ENCODE measurements at regions not wholly inside any gene's neighbourhood (a gene's known extent, or its start where the extent isn't known, plus 50 kb on each side); places are given as distances from the start of the nearest gene placed in this dataset.
"Not testable (repeated sequence)": the region's sequence is repeated elsewhere in the genome, so short reads cannot be mapped to it uniquely, and the experiment has no call there.

DNA sequence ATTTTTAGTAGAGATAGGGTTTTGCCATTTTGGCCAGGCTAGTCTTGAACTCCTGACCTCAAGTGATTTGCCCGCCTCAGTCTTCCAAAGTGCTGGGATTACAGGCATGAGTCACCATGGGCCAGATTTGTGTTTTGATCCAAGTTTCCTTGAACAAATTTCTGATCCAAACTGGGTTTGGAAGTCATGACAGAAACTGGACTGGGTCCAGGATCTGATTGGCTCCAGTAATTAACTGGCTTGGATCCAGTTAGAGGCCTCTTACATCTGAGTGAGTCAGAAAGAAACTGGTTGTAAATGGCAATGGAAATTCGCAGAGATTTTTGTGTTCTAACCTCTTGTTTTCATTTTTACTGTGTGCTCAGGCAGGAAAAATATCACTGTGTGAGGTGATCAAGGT, 141.6 kb downstream of the SLC25A46 start:
- Histone ChIP-seq H3K9me3 (replicated peaks in 1 of 2; ENCODE audit: control insufficient read depth in 1 of 2, insufficient read depth in 1 of 2, low read length in 2 of 2) (peaks cover 17 to 20% of the 10 kb centered on the region in 2 donors), H3K27me3 (ENCODE audit: control insufficient read depth in 2 of 2, insufficient read depth in 2 of 2, low read length in 2 of 2) (no peaks in the 10 kb centered on the region), H3K27ac (ENCODE audit: low read depth in 1 of 2, low read length in 2 of 2) (no peak overlapping the region), H4K20me1 (ENCODE audit: insufficient read depth, low read length) (no peaks in the 10 kb centered on the region), H3K4me1 (ENCODE audit: control insufficient read depth in 1 of 2, insufficient read depth in 2 of 2, low read length in 2 of 2) (no peaks in the 10 kb centered on the region), H3K9ac (ENCODE audit: insufficient read depth, low read length, poor library complexity, severe bottlenecking) (no peak overlapping the region), H2AFZ (ENCODE audit: insufficient read depth, low read depth, low read length, poor library complexity, severe bottlenecking) (no peak overlapping the region), H3K4me3 (replicated peaks in 1 of 3; ENCODE audit: low read depth in 2 of 3, low read length in 3 of 3) (no peak overlapping the region), H3K4me2 (replicated peaks; ENCODE audit: extremely low read depth, low read length, poor library complexity, severe bottlenecking) (no peak overlapping the region), H3K79me2 (ENCODE audit: insufficient read depth, low read length) (no peaks in the 10 kb centered on the region), H3K36me3 (replicated peaks in 1 of 2; ENCODE audit: control insufficient read depth in 1 of 2, insufficient read depth in 2 of 2, low read length in 2 of 2) (no peaks in the 10 kb centered on the region)
- Mint-ChIP-seq H3K27me3 (ENCODE audit: low read depth in 3 of 3) (peaks cover 0 to 1% (median 0%) of the 10 kb centered on the region in 3 donors), H3K27ac (no peak overlapping the region), H3K36me3 (no peaks in the 10 kb centered on the region), H3K9me3 (peaks cover 2 to 30% (median 5%) of the 10 kb centered on the region in 7 donors), H3K4me1 (no peaks in the 10 kb centered on the region), H3K4me3 (no peak overlapping the region)
- no peak for DNase-seq
- TF ChIP-seq CTCF (IDR thresholded peaks at IDR 0.05) = no peak
- 89% methylated on average over 2 of the region's 2 CpGs for WGBS (ENCODE audit: insufficient coverage)
- intact Hi-C loops (cut with micrococcal nuclease) = no loop called here

- no peak overlapping the region for H3K4me3 Mint-ChIP-seq
- Histone ChIP-seq H3K4me3 (replicated peaks in 1 of 3; ENCODE audit: low read depth in 2 of 3, low read length in 3 of 3) (no peak overlapping the region), H3K4me1 (ENCODE audit: control insufficient read depth in 1 of 2, insufficient read depth in 2 of 2, low read length in 2 of 2) (no peaks in the 10 kb centered on the region), H3K4me2 (replicated peaks; ENCODE audit: extremely low read depth, low read length, poor library complexity, severe bottlenecking) (no peak overlapping the region), H3K27ac (ENCODE audit: low read depth in 1 of 2, low read length in 2 of 2) (no peak overlapping the region), H3K9ac (ENCODE audit: insufficient read depth, low read length, poor library complexity, severe bottlenecking) (no peak overlapping the region), H3K9me3 (replicated peaks in 1 of 2; ENCODE audit: control insufficient read depth in 1 of 2, insufficient read depth in 1 of 2, low read length in 2 of 2) (peaks cover 18 to 33% of the 10 kb centered on the region in 2 donors), H3K27me3 (ENCODE audit: control insufficient read depth in 2 of 2, insufficient read depth in 2 of 2, low read length in 2 of 2) (no peaks in the 10 kb centered on the region), H4K20me1 (ENCODE audit: insufficient read depth, low read length) (no peaks in the 10 kb centered on the region), H3K79me2 (ENCODE audit: insufficient read depth, low read length) (no peaks in the 10 kb centered on the region), H2AFZ (ENCODE audit: insufficient read depth, low read depth, low read length, poor library complexity, severe bottlenecking) (no peak overlapping the region), H3K36me3 (replicated peaks in 1 of 2; ENCODE audit: control insufficient read depth in 1 of 2, insufficient read depth in 2 of 2, low read length in 2 of 2) (no peaks in the 10 kb centered on the region)
- H3K36me3 Mint-ChIP-seq = no peaks in the 10 kb centered on the region
- peaks cover 0 to 1% (median 0%) of the 10 kb centered on the region in 3 donors for H3K27me3 Mint-ChIP-seq (ENCODE audit: low read depth in 3 of 3)
- no CpG with 5 or more reads among the region's 2 CpGs for WGBS (ENCODE audit: insufficient coverage)
- DNase-seq = no peak
- TF ChIP-seq CTCF (IDR thresholded peaks at IDR 0.05) = no peak
- H3K27ac Mint-ChIP-seq = no peak overlapping the region
- intact Hi-C loops (cut with micrococcal nuclease) = no loop called here
- no peaks in the 10 kb centered on the region for H3K4me1 Mint-ChIP-seq
- H3K9me3 Mint-ChIP-seq = peaks cover 2 to 24% (median 9%) of the 10 kb centered on the region in 7 donors
Measured at GRCh38 chr5:110884005-110884404, 145.2 kb downstream of the SLC25A46 start.

- H3K4me3 ChIP-seq (replicated peaks in 1 of 3; ENCODE audit: low read depth in 2 of 3, low read length in 3 of 3); H3K4me1 ChIP-seq (ENCODE audit: control insufficient read depth in 1 of 2, insufficient read depth in 2 of 2, low read length in 2 of 2); H3K27ac ChIP-seq (ENCODE audit: low read depth in 1 of 2, low read length in 2 of 2); H3K27me3 Mint-ChIP-seq (ENCODE audit: low read depth in 3 of 3); H3K4me2 ChIP-seq (replicated peaks; ENCODE audit: extremely low read depth, low read length, poor library complexity, severe bottlenecking); H3K4me3 Mint-ChIP-seq; H3K36me3 Mint-ChIP-seq; H3K27me3 ChIP-seq (ENCODE audit: control insufficient read depth in 2 of 2, insufficient read depth in 2 of 2, low read length in 2 of 2); H4K20me1 ChIP-seq (ENCODE audit: insufficient read depth, low read length); H3K27ac Mint-ChIP-seq; H3K36me3 ChIP-seq (replicated peaks in 1 of 2; ENCODE audit: control insufficient read depth in 1 of 2, insufficient read depth in 2 of 2, low read length in 2 of 2); H2AFZ ChIP-seq (ENCODE audit: insufficient read depth, low read depth, low read length, poor library complexity, severe bottlenecking); H3K4me1 Mint-ChIP-seq; DNase-seq; H3K79me2 ChIP-seq (ENCODE audit: insufficient read depth, low read length); intact Hi-C loops (cut with micrococcal nuclease); H3K9ac ChIP-seq (ENCODE audit: insufficient read depth, low read length, poor library complexity, severe bottlenecking): not testable (repeated sequence)
- no CpG with 5 or more reads among the region's 3 CpGs for WGBS (ENCODE audit: insufficient coverage)
- H3K9me3 ChIP-seq (replicated peaks in 1 of 2; ENCODE audit: control insufficient read depth in 1 of 2, insufficient read depth in 1 of 2, low read length in 2 of 2) = peaks cover 3 to 17% of the 10 kb centered on the region in 2 donors
- H3K9me3 Mint-ChIP-seq = peaks cover 8 to 18% (median 14%) of the 10 kb centered on the region in 7 donors
Measured at GRCh38 chr5:110887170-110887569, 148.4 kb downstream of the SLC25A46 start.

All from CD14-positive monocyte (primary cell).